GM12865 (cell line): ENCODE measurements at regions not wholly inside any gene's neighbourhood (a gene's known extent, or its start where the extent isn't known, plus 50 kb on each side); places are given as distances from the start of the nearest gene placed in this dataset.

Source experiments
- DNase-seq: peaks from one replicate; pipeline ENCODE4 v3.0.0; 2010; ENCODE audit warnings: low read depth
- H3K4me3 ChIP-seq: 2 replicates; pipeline ENCODE4 v1.5.1; 2011; ENCODE audit warnings: mild to moderate bottlenecking, low read depth, low read length, control low read depth
- TF ChIP-seq, protein P1 (sequence below): IDR thresholded peaks from 2 replicates; pipeline ENCODE4 v1.5.1; 2011; ENCODE audit warnings: low read length, control low read depth, low read depth, inconsistent platforms; ENCODE audit not compliant: insufficient read depth; ENCODE audit errors: missing control alignments

DNA sequence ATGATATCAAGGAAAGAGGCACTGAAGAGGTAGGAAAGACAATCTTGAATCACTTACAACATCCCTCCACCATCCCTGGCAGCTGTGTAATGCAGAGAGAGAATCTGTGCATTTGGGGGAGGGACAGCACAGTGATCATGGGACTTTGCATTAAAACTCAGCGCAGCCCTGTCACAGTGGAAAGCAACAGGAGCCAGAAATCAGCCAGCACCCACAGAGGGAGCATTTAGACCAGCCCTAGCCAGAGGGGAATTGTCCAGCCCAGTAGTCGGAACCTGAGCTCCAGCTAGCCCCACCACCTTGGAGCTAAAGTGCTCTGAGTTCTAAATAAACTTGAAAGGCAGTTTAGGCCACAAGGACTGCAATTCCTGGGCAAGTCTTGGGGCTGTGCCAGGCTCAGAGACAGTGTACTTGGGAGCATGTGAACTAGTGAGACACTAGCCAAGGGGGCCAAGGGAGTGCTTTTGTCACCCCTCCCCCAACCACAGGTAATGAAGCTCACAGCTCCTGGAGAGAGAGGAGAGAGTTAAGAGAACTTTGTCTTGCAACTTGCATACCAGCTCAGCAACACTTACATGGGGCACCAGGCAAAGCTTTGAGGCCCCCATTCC, 83.9 kb upstream of the FAM241A start:
- DNase-seq, result no peak
- TF ChIP-seq, protein P1, sequence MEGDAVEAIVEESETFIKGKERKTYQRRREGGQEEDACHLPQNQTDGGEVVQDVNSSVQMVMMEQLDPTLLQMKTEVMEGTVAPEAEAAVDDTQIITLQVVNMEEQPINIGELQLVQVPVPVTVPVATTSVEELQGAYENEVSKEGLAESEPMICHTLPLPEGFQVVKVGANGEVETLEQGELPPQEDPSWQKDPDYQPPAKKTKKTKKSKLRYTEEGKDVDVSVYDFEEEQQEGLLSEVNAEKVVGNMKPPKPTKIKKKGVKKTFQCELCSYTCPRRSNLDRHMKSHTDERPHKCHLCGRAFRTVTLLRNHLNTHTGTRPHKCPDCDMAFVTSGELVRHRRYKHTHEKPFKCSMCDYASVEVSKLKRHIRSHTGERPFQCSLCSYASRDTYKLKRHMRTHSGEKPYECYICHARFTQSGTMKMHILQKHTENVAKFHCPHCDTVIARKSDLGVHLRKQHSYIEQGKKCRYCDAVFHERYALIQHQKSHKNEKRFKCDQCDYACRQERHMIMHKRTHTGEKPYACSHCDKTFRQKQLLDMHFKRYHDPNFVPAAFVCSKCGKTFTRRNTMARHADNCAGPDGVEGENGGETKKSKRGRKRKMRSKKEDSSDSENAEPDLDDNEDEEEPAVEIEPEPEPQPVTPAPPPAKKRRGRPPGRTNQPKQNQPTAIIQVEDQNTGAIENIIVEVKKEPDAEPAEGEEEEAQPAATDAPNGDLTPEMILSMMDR, result no peak
- no peak overlapping the region for H3K4me3 ChIP-seq

DNA sequence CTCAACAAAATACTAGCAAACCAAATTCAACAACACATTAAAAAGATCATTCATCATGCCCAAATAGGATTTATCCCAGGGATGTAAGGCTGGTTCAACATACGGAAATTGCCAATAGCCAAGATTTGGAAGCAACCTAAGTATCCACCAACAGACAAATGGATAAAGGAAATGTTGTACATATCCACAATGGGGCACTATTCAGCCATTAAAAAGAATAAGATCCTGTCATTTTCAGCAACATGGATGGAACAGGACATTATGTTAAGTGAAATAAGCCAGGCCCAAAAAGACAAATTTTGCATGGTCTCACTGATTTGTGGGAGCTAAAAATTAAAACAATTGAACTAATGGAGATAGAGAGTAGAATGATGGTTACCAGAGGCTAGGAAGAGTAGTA, 82.0 kb upstream of the FAM241A start:
- TF ChIP-seq, protein P1, result no peak
- no peak overlapping the region for H3K4me3 ChIP-seq
- DNase-seq, result no peak

DNA sequence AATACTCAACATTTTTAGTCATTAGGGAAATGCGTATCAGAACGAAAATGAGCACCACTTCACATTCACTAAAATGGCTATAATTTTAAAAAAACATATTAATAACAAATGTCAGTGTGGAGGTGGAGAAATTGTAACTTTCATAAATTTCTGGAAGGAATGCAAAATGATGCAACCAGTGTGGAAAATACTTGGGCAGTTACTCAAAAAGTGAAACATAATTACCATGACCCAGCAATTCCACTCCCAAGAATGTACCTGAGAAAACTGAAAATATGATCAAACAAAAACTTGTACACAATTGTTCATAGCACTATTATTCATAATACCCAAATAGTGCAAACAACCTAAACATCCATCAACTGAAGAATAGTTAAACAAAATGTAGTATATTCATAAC, 76.1 kb upstream of the FAM241A start:
- H3K4me3 ChIP-seq, result no peak overlapping the region
- DNase-seq, result no peak
- TF ChIP-seq, protein P1, result no peak

DNA sequence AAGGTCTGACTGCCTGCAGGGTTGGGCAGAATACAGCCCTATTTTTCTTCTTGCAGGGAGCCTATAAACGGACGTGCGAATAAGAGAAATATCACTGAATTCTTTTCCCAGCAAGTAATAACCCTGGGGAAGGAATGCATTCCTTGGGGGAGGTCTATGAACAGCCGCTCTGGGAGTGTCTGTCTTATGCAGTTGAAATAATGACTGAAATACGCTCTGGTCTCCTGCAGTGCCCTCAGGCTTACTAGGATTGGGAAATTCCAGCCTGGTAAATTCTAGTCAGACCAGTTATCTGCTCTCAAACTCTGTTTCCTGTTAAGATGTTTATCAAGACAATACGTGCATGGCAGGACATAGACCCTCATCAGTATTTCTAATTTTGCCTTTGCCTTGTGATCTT, 72.1 kb upstream of the FAM241A start:
- DNase-seq, result no peak
- H3K4me3 ChIP-seq, result no peak overlapping the region
- TF ChIP-seq, protein P1, result no peak

DNA sequence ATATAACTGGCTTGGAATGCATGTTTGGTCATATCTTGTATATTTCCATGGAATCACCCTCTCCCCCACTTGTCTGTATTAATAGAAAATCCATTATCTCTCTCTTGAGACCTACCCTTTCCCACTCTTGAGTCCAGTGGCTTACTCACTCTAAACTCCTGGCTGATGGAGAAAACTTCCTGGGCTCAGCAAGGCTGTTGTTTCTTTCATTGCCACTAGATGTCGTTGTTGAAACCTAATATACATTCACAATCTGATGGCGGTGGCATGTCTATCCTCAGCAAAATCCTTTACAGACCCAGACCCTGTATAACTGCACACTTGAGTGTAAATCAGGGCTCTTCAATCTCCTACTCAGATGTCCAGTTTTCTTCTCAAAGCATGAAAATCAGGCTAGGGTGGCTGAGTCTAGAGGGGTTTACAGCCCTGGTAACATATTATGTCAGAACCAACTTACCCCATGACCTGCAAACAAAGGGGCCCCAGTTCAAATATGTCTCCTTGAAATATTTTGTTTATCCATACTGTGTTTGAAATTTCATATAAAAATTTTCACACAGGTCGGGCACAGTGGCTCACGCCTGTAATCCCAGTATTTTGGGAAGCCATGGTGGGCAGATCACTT, 70.0 kb upstream of the FAM241A start:
- peak; percentile 57 for DNase-seq
- H3K4me3 ChIP-seq, result no peak overlapping the region
- TF ChIP-seq, protein P1, result peak; percentile 75

DNA sequence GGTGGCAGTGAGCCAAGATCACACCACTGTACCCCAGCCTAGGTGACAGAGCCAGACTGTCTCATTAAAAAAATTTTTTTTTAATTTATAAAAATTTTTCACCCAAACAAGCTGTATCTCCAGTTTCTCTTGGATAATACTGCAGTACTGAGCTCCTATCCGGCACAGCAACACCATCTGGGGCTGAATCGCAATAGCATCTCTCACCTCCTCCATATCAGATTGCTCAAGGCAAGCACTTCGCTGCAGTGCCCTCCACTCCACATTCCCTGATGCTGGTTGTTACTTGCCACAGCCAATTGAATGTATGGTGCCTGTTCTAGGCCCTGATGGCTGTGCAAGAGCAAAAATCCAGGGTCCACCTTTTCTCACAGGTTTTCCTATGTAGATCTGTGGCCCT, 69.3 kb upstream of the FAM241A start:
- DNase-seq, result no peak
- no peak overlapping the region for H3K4me3 ChIP-seq
- TF ChIP-seq, protein P1, result no peak
